Spleen (tissue), 7 donors: ENCODE measurements at regions not wholly inside any gene's neighbourhood (a gene's known extent, or its start where the extent isn't known, plus 50 kb on each side); places are given as distances from the start of the nearest gene placed in this dataset.

Experiments
- POLR2A ChIP-seq, 3 donors: fragments of 450-650 bp; IDR thresholded peaks; one replicate each; pipeline ENCODE4 v1.5.1; 2017; ENCODE audit warnings: antibody characterized with exemption in 3 of 3, mild to moderate bottlenecking in 1 of 3
- TF ChIP-seq, protein P1 (sequence below), 11 experiments: fragments of 200-600 bp in 7 of 11; fragments of 450-650 bp in 4 of 11; sonication (generic) in 4 of 11; IDR thresholded peaks in 8 of 11; conservative IDR thresholded peaks in 3 of 11; 1 replicate in 7 of 11; 2 replicates in 4 of 11; pipeline versions ENCODE4 v1.4.0 to v1.8.0; 2016 to 2021; ENCODE audit warnings: antibody characterized with exemption in 11 of 11, inconsistent platforms in 4 of 11, mild to moderate bottlenecking in 1 of 11
- donor health status: DM: no; HTN: no; CAD: no; lungs with moderate emphysema.
- donor health status: DM: no; HTN: no; CAD: no.
- donor health status: DM: no; HTN: no; CAD: no.

DNA sequence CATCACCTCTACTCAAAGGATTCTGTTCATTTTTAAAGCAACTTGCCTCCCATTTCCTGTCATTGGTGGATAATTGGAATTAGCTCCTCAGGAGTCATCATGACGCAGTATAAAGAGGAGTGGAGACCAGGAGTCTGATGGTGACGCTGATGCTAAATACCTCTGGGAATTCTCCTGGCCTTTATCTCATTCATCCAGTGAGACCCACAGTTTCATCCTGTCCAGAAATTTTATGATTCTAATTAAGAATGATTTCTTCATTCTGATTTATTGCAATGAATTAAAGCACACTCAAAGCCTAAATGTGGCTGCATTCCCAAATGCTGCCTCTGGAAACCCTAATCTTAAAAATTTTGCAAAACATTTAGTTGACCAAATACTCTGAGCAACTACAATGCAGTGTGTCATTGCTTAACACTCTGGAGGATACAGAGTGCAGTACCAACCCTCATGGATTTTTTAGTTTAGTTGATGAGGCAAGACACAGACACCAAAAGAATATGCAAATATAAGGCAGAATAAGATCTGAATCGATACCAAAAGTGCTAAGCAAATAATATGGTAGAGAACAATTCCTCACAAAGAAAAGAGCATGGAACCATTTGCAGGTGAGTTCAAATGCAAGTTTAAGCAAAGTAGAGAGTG is 236.2 kb downstream of the ETAA1 start:
- TF ChIP-seq POLR2A (IDR thresholded peaks at IDR 0.05), result no peak
- TF ChIP-seq, protein P1, sequence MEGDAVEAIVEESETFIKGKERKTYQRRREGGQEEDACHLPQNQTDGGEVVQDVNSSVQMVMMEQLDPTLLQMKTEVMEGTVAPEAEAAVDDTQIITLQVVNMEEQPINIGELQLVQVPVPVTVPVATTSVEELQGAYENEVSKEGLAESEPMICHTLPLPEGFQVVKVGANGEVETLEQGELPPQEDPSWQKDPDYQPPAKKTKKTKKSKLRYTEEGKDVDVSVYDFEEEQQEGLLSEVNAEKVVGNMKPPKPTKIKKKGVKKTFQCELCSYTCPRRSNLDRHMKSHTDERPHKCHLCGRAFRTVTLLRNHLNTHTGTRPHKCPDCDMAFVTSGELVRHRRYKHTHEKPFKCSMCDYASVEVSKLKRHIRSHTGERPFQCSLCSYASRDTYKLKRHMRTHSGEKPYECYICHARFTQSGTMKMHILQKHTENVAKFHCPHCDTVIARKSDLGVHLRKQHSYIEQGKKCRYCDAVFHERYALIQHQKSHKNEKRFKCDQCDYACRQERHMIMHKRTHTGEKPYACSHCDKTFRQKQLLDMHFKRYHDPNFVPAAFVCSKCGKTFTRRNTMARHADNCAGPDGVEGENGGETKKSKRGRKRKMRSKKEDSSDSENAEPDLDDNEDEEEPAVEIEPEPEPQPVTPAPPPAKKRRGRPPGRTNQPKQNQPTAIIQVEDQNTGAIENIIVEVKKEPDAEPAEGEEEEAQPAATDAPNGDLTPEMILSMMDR (IDR thresholded peaks at IDR 0.05 in 8 of 11, conservative IDR thresholded peaks at IDR 0.05 in 3 of 11), result no peak
